Neural progenitor cell (in vitro differentiated cells): ENCODE measurements at regions not wholly inside any gene's neighbourhood (a gene's known extent, or its start where the extent isn't known, plus 50 kb on each side); places are given as distances from the start of the nearest gene placed in this dataset.

Source experiments
- CTCF ChIP-seq: fragments of 200-600 bp; sonication (generic); IDR thresholded peaks from 2 replicates; pipeline ENCODE4 v1.5.1; 2017; ENCODE audit warnings: antibody characterized with exemption, mild to moderate bottlenecking
- EZH2 ChIP-seq: fragments of 200-600 bp; sonication (generic); IDR thresholded peaks from 2 replicates; pipeline ENCODE4 v1.6.1; 2017; ENCODE audit warnings: antibody characterized with exemption, mild to moderate bottlenecking, moderate library complexity
- EZH2phosphoT487 ChIP-seq: fragments of 200-600 bp; sonication (generic); IDR thresholded peaks from 2 replicates; pipeline ENCODE4 v1.6.1; 2017; ENCODE audit warnings: antibody characterized with exemption

GRCh38 chr3:68136411-68136810 is 482.0 kb upstream of the SUCLG2 start:
- TF ChIP-seq CTCF, result no peak
- no peak for TF ChIP-seq EZH2
- TF ChIP-seq EZH2phosphoT487, result no peak
